Trophoblast cell (in vitro differentiated cells and primary cell): ENCODE measurements at regions not wholly inside any gene's neighbourhood (a gene's known extent, or its start where the extent isn't known, plus 50 kb on each side); places are given as distances from the start of the nearest gene placed in this dataset.

Experiments used
- DNase-seq, 2 donors: peaks; one replicate each; pipeline ENCODE4 v3.0.0-alpha.2; 2016
- H2AFZ ChIP-seq: 2 replicates; pipeline ENCODE4 v1.6.1; 2013; ENCODE audit warnings: low read length, moderate library complexity, mild to moderate bottlenecking; ENCODE audit not compliant: insufficient read depth, poor library complexity
- H2AK5ac ChIP-seq: 2 replicates; pipeline ENCODE4 v1.6.1; 2013; ENCODE audit warnings: mild to moderate bottlenecking, low read length
- H2BK120ac ChIP-seq: 2 replicates; pipeline ENCODE4 v1.6.1; 2013; ENCODE audit warnings: low read length, mild to moderate bottlenecking, moderate library complexity; ENCODE audit not compliant: insufficient read depth, poor library complexity
- H2BK12ac ChIP-seq: 2 replicates; pipeline ENCODE4 v1.6.1; 2013; ENCODE audit warnings: mild to moderate bottlenecking, low read length, moderate library complexity
- H2BK5ac ChIP-seq: 2 replicates; pipeline ENCODE4 v1.6.1; 2013; ENCODE audit warnings: low read length, low read depth, moderate library complexity, mild to moderate bottlenecking; ENCODE audit not compliant: poor library complexity
- H3K14ac ChIP-seq: 2 replicates; pipeline ENCODE4 v1.6.1; 2013; ENCODE audit warnings: mild to moderate bottlenecking, low read length
- H3K18ac ChIP-seq: 2 replicates; pipeline ENCODE4 v1.6.1; 2013; ENCODE audit warnings: mild to moderate bottlenecking, low read length
- H3K23ac ChIP-seq: 2 replicates; pipeline ENCODE4 v1.6.1; 2013; ENCODE audit warnings: low read length
- H3K27ac ChIP-seq: 2 replicates; pipeline ENCODE4 v1.5.1; 2013; ENCODE audit warnings: low read depth, mild to moderate bottlenecking, inconsistent platforms, low read length, moderate library complexity
- H3K27me3 ChIP-seq: 2 replicates; pipeline ENCODE4 v1.6.1; 2013; ENCODE audit warnings: inconsistent platforms, mild to moderate bottlenecking, low read length, moderate library complexity; ENCODE audit not compliant: insufficient read depth
- H3K36me3 ChIP-seq, 2 experiments: 1 replicate in 1 of 2; 2 replicates in 1 of 2; pipeline ENCODE4 v1.6.1; 2013; ENCODE audit warnings: low read length in 2 of 2, mild to moderate bottlenecking in 2 of 2, moderate library complexity in 1 of 2; ENCODE audit not compliant: insufficient read depth in 2 of 2, control insufficient read depth in 1 of 2
- H3K4ac ChIP-seq: 2 replicates; pipeline ENCODE4 v1.6.1; 2013; ENCODE audit warnings: low read depth, mild to moderate bottlenecking, low read length, moderate library complexity
- H3K4me1 ChIP-seq, 2 experiments: 1 replicate in 1 of 2; 2 replicates in 1 of 2; pipeline ENCODE4 v1.6.1; 2013; ENCODE audit warnings: low read length in 2 of 2, mild to moderate bottlenecking in 2 of 2, moderate library complexity in 1 of 2; ENCODE audit not compliant: insufficient read depth in 2 of 2, control insufficient read depth in 1 of 2
- H3K4me2 ChIP-seq: 2 replicates; pipeline ENCODE4 v1.6.1; 2013; ENCODE audit warnings: inconsistent platforms, mild to moderate bottlenecking, low read length, moderate library complexity
- H3K4me3 ChIP-seq: 2 replicates; pipeline ENCODE4 v1.5.1; 2013; ENCODE audit warnings: mild to moderate bottlenecking, low read depth, low read length, inconsistent platforms
- H3K79me1 ChIP-seq: one replicate; pipeline ENCODE4 v1.6.1; 2013; ENCODE audit warnings: low read length
- H3K79me2 ChIP-seq: 2 replicates; pipeline ENCODE4 v1.6.1; 2013; ENCODE audit warnings: low read length, mild to moderate bottlenecking; ENCODE audit not compliant: control insufficient read depth, insufficient read depth, poor library complexity
- H3K9ac ChIP-seq: 2 replicates; pipeline ENCODE4 v1.6.1; 2013; ENCODE audit warnings: mild to moderate bottlenecking, low read length
- H3K9me3 ChIP-seq: 2 replicates; pipeline ENCODE4 v1.6.1; 2013; ENCODE audit warnings: low read depth, mild to moderate bottlenecking, control low read depth, inconsistent platforms, low read length; ENCODE audit not compliant: insufficient read depth
- H4K12ac ChIP-seq: 2 replicates; pipeline ENCODE4 v1.6.1; 2013; ENCODE audit warnings: low read depth, mild to moderate bottlenecking, low read length, moderate library complexity
- H4K8ac ChIP-seq: 2 replicates; pipeline ENCODE4 v1.6.1; 2013; ENCODE audit warnings: low read depth, mild to moderate bottlenecking, low read length, moderate library complexity
- H4K91ac ChIP-seq: one replicate; pipeline ENCODE4 v1.6.1; 2013; ENCODE audit warnings: low read depth, mild to moderate bottlenecking, low read length, moderate library complexity
- WGBS: extraction: QIAGEN DNeasy Blood & Tissue Kit; methylation state at CpG from one replicate; pipeline ENCODE4 v1.1.7; 2013; ENCODE audit warnings: missing lambda C conversion rate; ENCODE audit not compliant: insufficient read length, insufficient coverage; ENCODE audit errors: extremely low coverage; 5-methylcytosine and 5-hydroxymethylcytosine counted together

- no peak overlapping the region for H4K91ac ChIP-seq
- no peak overlapping the region for H4K8ac ChIP-seq
- DNase-seq, result no peak
- H3K4me3 ChIP-seq, result no peak overlapping the region
- no peak overlapping the region for H4K12ac ChIP-seq
- H2BK120ac ChIP-seq, result no peak overlapping the region
- no CpG with 5 or more reads among the region's 3 CpGs for WGBS
- H3K18ac ChIP-seq, result no peak overlapping the region
- H3K14ac ChIP-seq, result no peak overlapping the region
- no peak overlapping the region for H2AK5ac ChIP-seq
- no peak overlapping the region for H2AFZ ChIP-seq
- no peaks in the 10 kb centered on the region for H3K4me1 ChIP-seq
- no peak overlapping the region for H3K4ac ChIP-seq
- H3K4me2 ChIP-seq, result no peak overlapping the region
- no peaks in the 10 kb centered on the region for H3K36me3 ChIP-seq
- H2BK12ac ChIP-seq, result no peak overlapping the region
- no peaks in the 10 kb centered on the region for H3K9me3 ChIP-seq
- H3K27ac ChIP-seq, result no peak overlapping the region
- no peaks in the 10 kb centered on the region for H3K79me2 ChIP-seq
- no peaks in the 10 kb centered on the region for H3K79me1 ChIP-seq
- H3K23ac ChIP-seq, result no peak overlapping the region
- no peak overlapping the region for H3K9ac ChIP-seq
- H3K27me3 ChIP-seq, result no peaks in the 10 kb centered on the region
- H2BK5ac ChIP-seq, result no peak overlapping the region
These were observed 300.7 kb upstream of the MAGEC2 start for GRCh38 chrX:142505839-142506238.

GRCh38 chrX:142503967-142504643 is 299.0 kb upstream of the MAGEC2 start:
- Histone ChIP-seq H3K18ac (no peak overlapping the region), H3K14ac (no peak overlapping the region), H3K9me3 (no peaks in the 10 kb centered on the region), H3K4ac (no peak overlapping the region), H3K79me1 (no peaks in the 10 kb centered on the region), H2AFZ (no peak overlapping the region), H4K12ac (no peak overlapping the region), H3K4me2 (no peak overlapping the region), H4K8ac (no peak overlapping the region), H3K27ac (no peak overlapping the region), H3K27me3 (no peaks in the 10 kb centered on the region), H2BK120ac (no peak overlapping the region), H2AK5ac (no peak overlapping the region), H3K23ac (no peak overlapping the region), H3K4me1 (no peaks in the 10 kb centered on the region), H3K79me2 (no peaks in the 10 kb centered on the region), H3K36me3 (no peaks in the 10 kb centered on the region), H4K91ac (no peak overlapping the region), H3K4me3 (no peak overlapping the region), H3K9ac (no peak overlapping the region), H2BK5ac (no peak overlapping the region), H2BK12ac (no peak overlapping the region)
- no CpG with 5 or more reads among the region's 5 CpGs for WGBS
- no peak for DNase-seq

GRCh38 chrX:142502441-142502840 is 297.4 kb upstream of the MAGEC2 start:
- Histone ChIP-seq H2AFZ (no peak overlapping the region), H3K4me2 (no peak overlapping the region), H3K79me1 (no peaks in the 10 kb centered on the region), H3K9me3 (no peaks in the 10 kb centered on the region), H3K27ac (no peak overlapping the region), H3K79me2 (no peaks in the 10 kb centered on the region), H2AK5ac (no peak overlapping the region), H3K4ac (no peak overlapping the region), H4K8ac (no peak overlapping the region), H3K27me3 (no peaks in the 10 kb centered on the region), H3K14ac (no peak overlapping the region), H3K18ac (no peak overlapping the region), H3K9ac (no peak overlapping the region), H4K12ac (no peak overlapping the region), H3K36me3 (no peaks in the 10 kb centered on the region), H4K91ac (no peak overlapping the region), H2BK5ac (no peak overlapping the region), H2BK120ac (no peak overlapping the region), H3K23ac (no peak overlapping the region), H3K4me1 (no peaks in the 10 kb centered on the region), H2BK12ac (no peak overlapping the region), H3K4me3 (no peak overlapping the region)
- no peak for DNase-seq
- WGBS, result no CpG with 5 or more reads among the region's 2 CpGs

GRCh38 chrX:142499992-142500391 is 294.9 kb upstream of the MAGEC2 start:
- Histone ChIP-seq H4K91ac (no peak overlapping the region), H3K18ac (no peak overlapping the region), H3K9me3 (no peaks in the 10 kb centered on the region), H3K79me1 (no peaks in the 10 kb centered on the region), H3K27ac (no peak overlapping the region), H4K12ac (no peak overlapping the region), H2AK5ac (no peak overlapping the region), H4K8ac (no peak overlapping the region), H3K4ac (no peak overlapping the region), H2AFZ (no peak overlapping the region), H3K27me3 (no peaks in the 10 kb centered on the region), H2BK12ac (no peak overlapping the region), H3K4me3 (no peak overlapping the region), H3K4me2 (no peak overlapping the region), H3K14ac (no peak overlapping the region), H2BK5ac (no peak overlapping the region), H2BK120ac (no peak overlapping the region), H3K23ac (no peak overlapping the region), H3K4me1 (no peaks in the 10 kb centered on the region), H3K36me3 (no peaks in the 10 kb centered on the region), H3K79me2 (no peaks in the 10 kb centered on the region), H3K9ac (no peak overlapping the region)
- WGBS, result no CpG with 5 or more reads among the region's 3 CpGs
- DNase-seq, result no peak
